Hepatocyte (in vitro differentiated cells): ENCODE measurements at regions not wholly inside any gene's neighbourhood (a gene's known extent, or its start where the extent isn't known, plus 50 kb on each side); places are given as distances from the start of the nearest gene placed in this dataset.

ENCODE experiments used
- DNase-seq: peaks from one replicate; pipeline ENCODE4 v3.0.0-alpha.2; 2016; ENCODE audit warnings: low spot score
- H2AFZ ChIP-seq: fragments of 200-600 bp; sonication (generic); 2 replicates; pipeline ENCODE4 v1.6.0; 2016; ENCODE audit warnings: antibody characterized with exemption, mild to moderate bottlenecking
- H3K27ac ChIP-seq: fragments of 200-600 bp; sonication (generic); 2 replicates; pipeline ENCODE4 v1.5.1; 2016; ENCODE audit warnings: mild to moderate bottlenecking
- H3K27me3 ChIP-seq: fragments of 200-600 bp; sonication (generic); 2 replicates; pipeline ENCODE4 v1.6.1; 2016
- H3K36me3 ChIP-seq: fragments of 200-600 bp; sonication (generic); replicated peaks from 2 replicates; pipeline ENCODE4 v1.5.1; 2016; ENCODE audit warnings: low read depth; ENCODE audit not compliant: insufficient read depth
- H3K4me1 ChIP-seq: fragments of 200-600 bp; sonication (generic); 2 replicates; pipeline ENCODE4 v1.5.1; 2016; ENCODE audit warnings: mild to moderate bottlenecking, moderate library complexity; ENCODE audit not compliant: insufficient read depth
- H3K4me2 ChIP-seq: fragments of 200-600 bp; sonication (generic); 2 replicates; pipeline ENCODE4 v1.6.0; 2016
- H3K4me3 ChIP-seq: fragments of 200-600 bp; sonication (generic); 2 replicates; pipeline ENCODE4 v1.5.1; 2016; ENCODE audit warnings: mild to moderate bottlenecking
- H3K79me2 ChIP-seq: fragments of 200-600 bp; sonication (generic); 2 replicates; pipeline ENCODE4 v1.6.0; 2017; ENCODE audit warnings: mild to moderate bottlenecking
- H3K9me2 ChIP-seq: fragments of 200-600 bp; sonication (generic); replicated peaks from 2 replicates; pipeline ENCODE4 v1.6.0; 2017; ENCODE audit warnings: mild to moderate bottlenecking; ENCODE audit not compliant: insufficient read depth
- H3K9me3 ChIP-seq: fragments of 200-600 bp; sonication (generic); 2 replicates; pipeline ENCODE4 v1.5.1; 2016; ENCODE audit warnings: low read depth, mild to moderate bottlenecking
- H4K20me1 ChIP-seq: fragments of 200-600 bp; sonication (generic); 2 replicates; pipeline ENCODE4 v1.6.0; 2016; ENCODE audit warnings: mild to moderate bottlenecking; ENCODE audit not compliant: insufficient read depth, poor library complexity, severe bottlenecking
- CTCF ChIP-seq: fragments of 200-600 bp; sonication (generic); IDR thresholded peaks from 2 replicates; pipeline ENCODE4 v1.5.1; 2016; ENCODE audit warnings: antibody characterized with exemption, mild to moderate bottlenecking; ENCODE audit not compliant: poor library complexity
- EZH2 ChIP-seq: fragments of 200-600 bp; sonication (generic); IDR thresholded peaks from 2 replicates; pipeline ENCODE4 v1.6.1; 2016; ENCODE audit warnings: antibody characterized with exemption, mild to moderate bottlenecking, borderline replicate concordance
- EZH2phosphoT487 ChIP-seq: fragments of 200-600 bp; sonication (generic); IDR thresholded peaks from one replicate; pipeline ENCODE4 v1.6.1; 2018; ENCODE audit warnings: antibody characterized with exemption, mild to moderate bottlenecking, low read depth, moderate library complexity; ENCODE audit not compliant: unreplicated experiment, severe bottlenecking
- WGBS: methylation state at CpG from one replicate; pipeline ENCODE4 v1.1.6; 2016; ENCODE audit warnings: low lambda C conversion rate; ENCODE audit errors: missing lambda C conversion rate; 5-methylcytosine and 5-hydroxymethylcytosine counted together

GRCh38 chr1:168906367-168906766 is 177.4 kb upstream of the DPT start:
- no peaks in the 10 kb centered on the region for H3K27me3 ChIP-seq
- no peaks in the 10 kb centered on the region for H4K20me1 ChIP-seq
- 81% methylated on average over 2 of the region's 2 CpGs for WGBS
- peak overlapping the region; percentile 13 for H3K4me2 ChIP-seq
- no peak overlapping the region for H2AFZ ChIP-seq
- TF ChIP-seq EZH2phosphoT487 (no peak), EZH2 (no peak), CTCF (no peak)
- peaks cover 20% of the 10 kb centered on the region for H3K4me1 ChIP-seq
- no peaks in the 10 kb centered on the region for H3K79me2 ChIP-seq
- no peaks in the 10 kb centered on the region for H3K9me2 ChIP-seq
- no peak overlapping the region for H3K4me3 ChIP-seq
- H3K9me3 ChIP-seq = no peaks in the 10 kb centered on the region
- no peak for DNase-seq
- peak overlapping the region; percentile 74 for H3K27ac ChIP-seq
- no peaks in the 10 kb centered on the region for H3K36me3 ChIP-seq

- Histone ChIP-seq H3K27me3 (no peaks in the 10 kb centered on the region), H3K79me2 (no peaks in the 10 kb centered on the region), H3K4me1 (peaks cover 20% of the 10 kb centered on the region), H2AFZ (no peak overlapping the region), H3K36me3 (no peaks in the 10 kb centered on the region), H3K27ac (peak overlapping the region; percentile 74), H3K4me3 (no peak overlapping the region), H3K9me3 (no peaks in the 10 kb centered on the region), H3K9me2 (no peaks in the 10 kb centered on the region), H3K4me2 (peak overlapping the region; percentile 13), H4K20me1 (no peaks in the 10 kb centered on the region)
- peak; percentile 37 for DNase-seq
- 52% methylated on average over 5 of the region's 5 CpGs for WGBS
- TF ChIP-seq EZH2phosphoT487 (no peak), EZH2 (no peak), CTCF (no peak)
Measured at GRCh38 chr1:168907053-168907452, 178.0 kb upstream of the DPT start.

- H3K27ac ChIP-seq = peak overlapping the region; percentile 74
- H3K4me3 ChIP-seq = no peak overlapping the region
- H3K4me2 ChIP-seq = no peak overlapping the region
- H3K27me3 ChIP-seq = no peaks in the 10 kb centered on the region
- H4K20me1 ChIP-seq = no peaks in the 10 kb centered on the region
- H3K4me1 ChIP-seq = peaks cover 20% of the 10 kb centered on the region
- H3K9me3 ChIP-seq = no peaks in the 10 kb centered on the region
- H2AFZ ChIP-seq = no peak overlapping the region
- TF ChIP-seq EZH2 (no peak), EZH2phosphoT487 (no peak), CTCF (no peak)
- H3K9me2 ChIP-seq = no peaks in the 10 kb centered on the region
- no peaks in the 10 kb centered on the region for H3K36me3 ChIP-seq
- no peaks in the 10 kb centered on the region for H3K79me2 ChIP-seq
- no peak for DNase-seq
Measured at GRCh38 chr1:168907786-168908348, 178.9 kb upstream of the DPT start.

- H3K4me1 ChIP-seq = peaks cover 20% of the 10 kb centered on the region
- H3K4me3 ChIP-seq = no peak overlapping the region
- WGBS = 48% methylated on average over 2 of the region's 2 CpGs
- H3K9me2 ChIP-seq = no peaks in the 10 kb centered on the region
- TF ChIP-seq EZH2phosphoT487 (no peak), CTCF (no peak), EZH2 (no peak)
- H3K36me3 ChIP-seq = no peaks in the 10 kb centered on the region
- no peak overlapping the region for H2AFZ ChIP-seq
- no peaks in the 10 kb centered on the region for H3K27me3 ChIP-seq
- DNase-seq = no peak
- no peak overlapping the region for H3K27ac ChIP-seq
- no peak overlapping the region for H3K4me2 ChIP-seq
- no peaks in the 10 kb centered on the region for H4K20me1 ChIP-seq
- H3K79me2 ChIP-seq = no peaks in the 10 kb centered on the region
- H3K9me3 ChIP-seq = no peaks in the 10 kb centered on the region
Measured at GRCh38 chr1:168910403-168910802, 181.4 kb upstream of the DPT start.
